HG03520 (cell line): ENCODE measurements at regions not wholly inside any gene's neighbourhood (a gene's known extent, or its start where the extent isn't known, plus 50 kb on each side); places are given as distances from the start of the nearest gene placed in this dataset.
"Not testable (repeated sequence)": the region's sequence is repeated elsewhere in the genome, so short reads cannot be mapped to it uniquely, and the experiment has no call there.

Source experiments
- ATAC-seq: cut with Tn5 transposase; IDR thresholded peaks from one replicate; pipeline ENCODE4 v1.9.1; 2021; ENCODE audit warnings: mild to moderate bottlenecking, moderate library complexity; ENCODE audit not compliant: unreplicated experiment

- no peak for ATAC-seq
Measured at GRCh38 chr6:146928503-146928902, 275.7 kb upstream of the STXBP5 start.

DNA sequence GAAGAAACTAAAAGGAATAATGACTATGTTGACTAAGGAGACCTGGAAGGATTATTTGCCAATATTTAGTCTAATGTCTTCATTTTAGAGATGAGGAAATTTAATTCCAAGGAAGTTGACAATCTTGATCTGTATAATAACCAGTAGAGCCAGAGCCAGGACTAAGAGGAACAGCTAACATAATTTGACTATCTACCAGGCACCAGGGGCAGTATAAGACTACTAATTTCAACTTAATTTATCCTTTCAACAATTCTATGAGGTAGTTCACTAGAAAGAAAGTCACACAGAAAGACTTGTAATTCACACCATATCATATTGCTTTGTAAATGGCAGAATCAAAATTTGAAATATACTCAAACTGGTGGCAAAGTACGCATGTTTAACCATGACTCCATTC, 273.0 kb upstream of the STXBP5 start:
- no peak for ATAC-seq

- ATAC-seq = no peak
Measured at GRCh38 chr6:146937316-146937715, 266.9 kb upstream of the STXBP5 start.

GRCh38 chr6:146938266-146938665, 266.0 kb upstream of the STXBP5 start:
- ATAC-seq = no peak

DNA sequence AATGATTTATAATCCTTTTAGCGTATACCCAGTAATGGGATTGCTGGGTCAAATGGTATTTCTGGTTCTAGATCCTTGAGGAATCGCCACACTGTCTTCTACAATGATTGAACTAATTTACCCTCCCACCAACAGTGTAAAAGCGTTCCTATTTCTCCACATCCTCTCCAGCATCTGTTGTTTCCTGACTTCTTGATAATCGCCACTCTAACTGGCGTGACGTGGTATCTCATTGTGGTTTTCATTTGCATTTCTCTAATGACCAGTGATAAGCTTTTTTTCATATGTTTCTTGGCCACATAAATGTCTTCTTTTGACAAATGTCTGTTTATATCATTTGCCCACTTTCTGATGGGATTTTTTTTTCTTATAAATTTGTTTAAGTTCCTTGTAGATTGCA, 264.8 kb upstream of the STXBP5 start:
- ATAC-seq = not testable (repeated sequence)

DNA sequence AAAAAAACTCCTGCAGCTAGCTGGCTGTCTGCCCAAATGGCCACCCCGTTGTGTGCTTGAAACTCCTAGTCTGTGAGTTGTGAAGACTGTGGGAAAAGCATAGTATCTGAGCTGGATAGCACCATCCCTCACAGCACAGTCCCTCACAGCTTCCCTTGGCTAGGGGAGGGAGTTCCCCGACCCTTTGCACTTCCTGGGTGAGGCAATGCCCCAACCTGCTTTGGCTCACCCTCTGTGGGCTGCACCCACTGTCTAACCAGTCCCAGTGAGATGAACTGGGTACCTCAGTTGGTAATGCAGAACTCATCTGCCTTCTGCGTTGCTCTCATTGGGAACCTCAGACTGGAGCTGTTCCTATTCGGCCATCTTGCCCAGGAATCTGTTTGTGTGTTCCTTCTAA, 260.6 kb upstream of the STXBP5 start:
- ATAC-seq = no peak

GRCh38 chr6:146944077-146944476, 260.1 kb upstream of the STXBP5 start:
- ATAC-seq = no peak

DNA sequence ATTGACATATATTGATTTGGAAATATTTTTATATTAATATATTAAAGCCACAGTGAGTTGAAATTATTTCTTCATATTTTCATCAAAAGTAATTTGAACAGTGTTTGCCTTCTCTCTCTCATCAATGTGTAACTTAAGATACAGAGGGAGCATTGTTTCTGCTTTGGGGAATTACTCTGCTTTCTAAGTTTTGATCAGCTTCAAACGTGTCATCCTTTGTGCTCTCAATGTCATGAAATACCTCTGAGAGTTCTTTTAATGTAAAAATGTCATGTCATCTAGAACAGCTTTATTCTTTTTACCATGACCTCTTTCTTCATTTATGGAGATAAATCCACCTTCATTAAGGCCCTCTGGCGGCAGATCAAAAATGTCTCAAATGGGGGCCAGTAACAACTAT, 259.4 kb upstream of the STXBP5 start:
- no peak for ATAC-seq

- ATAC-seq = no peak
Measured at GRCh38 chr6:146946559-146946958, 257.7 kb upstream of the STXBP5 start.

GRCh38 chr6:146948790-146949342, 255.4 kb upstream of the STXBP5 start:
- ATAC-seq = no peak

DNA sequence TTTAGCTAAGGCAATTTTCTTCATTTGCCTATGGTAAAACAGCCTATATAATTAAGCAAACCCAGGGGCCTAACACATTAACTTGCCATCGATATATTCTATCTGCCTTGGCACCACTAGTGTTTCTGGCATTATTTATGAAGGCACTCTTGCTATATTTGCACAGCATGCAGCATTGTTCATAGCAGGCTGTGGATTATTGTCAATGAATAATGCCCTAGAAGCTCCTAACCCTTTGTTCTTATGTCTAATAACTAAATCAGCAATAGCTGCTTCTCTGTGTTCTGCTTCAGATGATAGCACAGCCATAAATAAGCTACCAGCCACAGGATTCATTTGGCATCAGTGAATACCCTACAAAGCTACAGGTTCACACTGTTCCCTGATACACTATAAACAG, 254.8 kb upstream of the STXBP5 start:
- no peak for ATAC-seq

- ATAC-seq = no peak
Measured at GRCh38 chr6:146950351-146950835, 253.8 kb upstream of the STXBP5 start.

DNA sequence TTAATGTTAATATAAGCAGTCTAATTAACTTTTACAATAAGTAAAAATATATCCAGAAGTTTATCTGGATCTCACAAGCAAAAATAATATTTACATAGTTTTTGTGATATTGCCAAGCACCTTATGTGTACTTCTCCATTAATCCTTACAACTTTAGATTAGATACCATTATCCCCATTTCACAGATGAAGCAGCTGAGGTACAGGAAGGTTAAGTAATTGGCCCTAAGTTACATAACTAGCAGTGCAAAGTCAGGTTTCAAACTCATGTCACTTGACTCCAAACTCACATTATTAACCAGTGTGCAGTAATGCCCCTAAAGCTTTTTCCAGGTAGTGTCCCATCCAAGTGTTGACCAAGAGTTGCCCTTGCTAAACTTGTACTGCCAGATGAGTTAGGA, 248.6 kb upstream of the STXBP5 start:
- no peak for ATAC-seq

DNA sequence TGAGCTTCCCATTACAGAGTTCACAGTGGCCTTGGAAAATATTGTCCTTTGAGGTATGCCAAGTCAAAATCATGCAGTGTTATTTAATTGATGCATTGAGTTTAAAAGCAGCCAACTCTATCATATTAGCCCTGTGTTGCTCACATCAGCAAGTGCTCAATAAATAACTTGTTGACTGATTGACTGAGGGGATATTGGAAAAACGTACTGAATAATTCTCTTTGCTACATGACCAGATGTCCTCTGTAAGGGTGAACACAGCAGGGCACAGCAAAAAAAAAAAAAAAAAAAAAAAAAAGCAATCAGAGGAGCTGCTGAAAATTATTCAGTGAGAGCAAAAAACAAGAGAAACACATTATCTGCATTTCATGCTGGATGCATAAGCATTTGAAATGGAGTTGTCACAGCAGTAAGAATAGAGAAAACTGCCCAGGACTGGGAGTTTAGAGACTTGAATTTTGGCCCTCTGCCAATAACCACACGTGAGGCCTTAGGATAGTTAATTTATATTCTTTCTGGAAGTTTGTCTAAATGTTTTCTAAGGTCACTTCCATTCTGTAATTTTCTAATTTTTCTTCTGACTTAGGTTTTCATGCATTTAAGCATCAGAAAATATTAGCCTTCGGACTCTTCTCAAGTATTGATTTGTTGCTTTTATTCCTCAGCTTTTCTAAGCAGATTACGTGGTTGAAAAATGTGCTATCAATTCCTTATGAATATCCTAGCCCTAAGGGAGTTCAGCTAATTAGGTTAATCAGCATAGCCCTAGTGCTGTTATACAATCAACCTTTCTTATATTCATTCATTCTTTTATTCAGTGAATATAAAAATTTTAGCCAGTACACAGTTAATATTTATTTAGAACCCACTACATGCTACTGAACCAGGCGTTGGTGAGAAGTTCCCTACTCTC, 246.8 kb upstream of the STXBP5 start:
- ATAC-seq = no peak

- no peak for ATAC-seq
Measured at GRCh38 chr6:146961831-146962230, 242.4 kb upstream of the STXBP5 start.

DNA sequence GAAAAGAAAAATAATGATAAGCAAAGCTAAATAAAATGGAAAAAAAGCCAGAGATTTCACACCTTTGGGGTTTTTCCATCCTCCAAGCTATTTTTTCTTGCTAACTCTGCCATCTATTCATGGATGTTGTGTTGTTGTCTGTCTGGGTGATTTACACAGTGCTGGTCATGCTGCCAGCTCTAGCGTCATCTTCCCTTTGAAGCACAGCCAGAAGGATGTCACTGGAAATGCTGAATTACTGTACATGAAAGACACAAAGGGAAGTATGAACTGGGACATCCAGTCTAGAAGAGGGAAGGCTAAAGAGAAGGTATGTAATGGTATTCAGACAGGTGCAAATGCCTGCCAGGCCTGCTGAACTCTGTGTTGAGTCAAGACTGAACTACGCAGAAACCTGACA, 241.9 kb upstream of the STXBP5 start:
- ATAC-seq = no peak

DNA sequence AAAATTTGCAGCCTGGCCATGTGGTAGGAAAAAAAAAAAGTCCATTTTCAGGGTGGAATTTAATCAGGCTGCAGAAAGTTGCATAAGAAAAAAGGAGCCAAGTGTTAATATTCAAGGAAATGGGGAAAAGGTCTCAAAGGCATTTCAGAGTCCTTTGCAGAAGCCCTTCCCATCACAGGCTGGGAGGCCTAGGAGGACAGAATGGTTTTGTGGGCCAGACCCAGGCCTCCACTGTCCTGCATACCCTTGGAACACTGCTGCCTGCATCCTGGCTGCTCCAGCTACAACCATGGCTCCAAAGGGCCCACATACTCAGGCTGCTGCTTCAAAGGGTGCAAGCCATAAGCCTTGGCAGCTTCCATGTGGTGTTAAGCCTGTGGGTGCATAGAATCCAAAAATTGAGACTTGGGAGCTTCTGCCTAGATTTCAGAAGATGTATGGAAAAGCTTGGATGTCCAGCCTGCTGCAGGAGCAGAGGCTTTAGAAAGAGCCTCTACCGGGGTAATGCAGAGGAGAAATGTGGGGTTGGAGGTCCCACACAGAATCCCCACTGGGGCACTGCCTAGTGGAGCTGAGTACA, 239.0 kb upstream of the STXBP5 start:
- ATAC-seq = no peak

DNA sequence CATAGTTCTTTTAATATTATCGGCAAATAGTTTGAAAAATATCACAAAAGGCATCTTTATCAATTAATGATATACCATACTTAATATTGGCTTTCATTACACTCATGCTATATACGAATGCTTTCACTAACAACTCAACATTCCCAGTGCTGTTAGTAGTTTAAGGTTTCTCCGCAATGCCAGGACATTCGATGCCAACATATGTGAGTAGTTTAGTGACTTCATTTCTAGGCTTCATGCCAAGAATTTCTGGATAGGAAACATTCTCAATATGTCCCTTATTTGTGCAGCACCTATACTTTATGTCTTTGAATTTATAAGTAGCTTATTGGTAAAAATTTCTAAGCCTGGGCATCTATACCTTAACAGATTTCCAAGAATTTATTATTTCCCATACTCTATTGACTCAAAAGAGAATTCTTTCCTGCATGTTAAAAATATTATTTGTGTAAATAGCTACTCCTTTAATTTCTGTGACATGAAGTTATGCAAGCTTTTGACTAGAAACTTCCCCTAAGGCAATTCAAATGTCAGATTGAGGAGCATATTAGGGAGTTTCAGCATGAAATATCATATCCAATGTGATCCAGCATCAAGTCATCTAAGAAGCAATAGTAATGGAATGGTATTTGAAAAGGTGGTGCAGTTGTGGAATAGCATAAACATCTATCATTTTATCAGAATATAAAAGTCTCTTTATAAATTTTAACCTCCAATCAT, 236.0 kb upstream of the STXBP5 start:
- ATAC-seq = no peak

- ATAC-seq = no peak
Measured at GRCh38 chr6:146972546-146972945, 231.7 kb upstream of the STXBP5 start.

GRCh38 chr6:146974351-146974750, 229.9 kb upstream of the STXBP5 start:
- ATAC-seq = no peak

DNA sequence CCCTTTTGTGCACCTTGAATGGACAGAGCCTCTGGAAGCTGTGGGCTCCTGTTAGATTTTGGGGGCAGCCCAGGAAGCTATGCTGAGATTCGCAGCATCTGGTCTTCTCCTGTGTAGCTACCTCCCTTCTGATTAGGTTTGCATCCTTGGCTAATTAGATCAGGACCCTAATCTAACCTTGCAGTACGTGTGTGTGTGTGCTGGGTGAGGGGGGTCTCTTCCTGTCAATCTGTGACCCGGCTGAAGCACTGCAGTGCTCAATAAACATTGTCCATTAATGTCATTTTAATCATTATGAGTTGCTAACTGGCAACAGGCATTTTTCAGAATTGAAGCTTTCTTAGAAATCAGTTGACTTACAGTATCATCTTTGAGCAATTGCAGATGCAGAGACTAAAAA, 229.1 kb upstream of the STXBP5 start:
- no peak for ATAC-seq
